ENCODE measurements at regions not wholly inside any gene's neighbourhood (a gene's known extent, or its start where the extent isn't known, plus 50 kb on each side); places are given as distances from the start of the nearest gene placed in this dataset.

DNA sequence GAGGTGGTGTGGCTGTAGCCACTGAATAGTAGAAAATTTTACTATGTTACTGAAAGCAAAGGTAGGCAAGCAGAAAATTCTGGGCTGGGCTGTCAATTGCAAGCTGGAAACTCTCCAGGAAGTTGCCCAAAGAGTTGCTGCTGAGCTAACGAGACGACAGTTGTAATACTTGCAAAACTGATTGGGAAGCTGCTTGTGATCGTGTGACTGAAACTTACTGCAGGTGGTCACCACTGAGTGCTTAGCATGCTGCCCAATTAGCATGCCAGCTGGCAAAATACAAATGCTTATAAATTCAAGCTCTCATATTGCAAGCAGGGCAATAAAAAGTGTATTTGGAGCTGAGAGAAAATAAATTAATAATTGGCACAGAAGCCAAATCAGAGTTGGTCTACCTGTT lies 758.5 kb upstream of the EDIL3 start:
- TF ChIP-seq, protein P1, sequence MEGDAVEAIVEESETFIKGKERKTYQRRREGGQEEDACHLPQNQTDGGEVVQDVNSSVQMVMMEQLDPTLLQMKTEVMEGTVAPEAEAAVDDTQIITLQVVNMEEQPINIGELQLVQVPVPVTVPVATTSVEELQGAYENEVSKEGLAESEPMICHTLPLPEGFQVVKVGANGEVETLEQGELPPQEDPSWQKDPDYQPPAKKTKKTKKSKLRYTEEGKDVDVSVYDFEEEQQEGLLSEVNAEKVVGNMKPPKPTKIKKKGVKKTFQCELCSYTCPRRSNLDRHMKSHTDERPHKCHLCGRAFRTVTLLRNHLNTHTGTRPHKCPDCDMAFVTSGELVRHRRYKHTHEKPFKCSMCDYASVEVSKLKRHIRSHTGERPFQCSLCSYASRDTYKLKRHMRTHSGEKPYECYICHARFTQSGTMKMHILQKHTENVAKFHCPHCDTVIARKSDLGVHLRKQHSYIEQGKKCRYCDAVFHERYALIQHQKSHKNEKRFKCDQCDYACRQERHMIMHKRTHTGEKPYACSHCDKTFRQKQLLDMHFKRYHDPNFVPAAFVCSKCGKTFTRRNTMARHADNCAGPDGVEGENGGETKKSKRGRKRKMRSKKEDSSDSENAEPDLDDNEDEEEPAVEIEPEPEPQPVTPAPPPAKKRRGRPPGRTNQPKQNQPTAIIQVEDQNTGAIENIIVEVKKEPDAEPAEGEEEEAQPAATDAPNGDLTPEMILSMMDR (IDR thresholded peaks at IDR 0.05): no peak
- TF ChIP-seq POLR2A (IDR thresholded peaks at IDR 0.05): no peak
- TF ChIP-seq POLR2AphosphoS5 (IDR thresholded peaks at IDR 0.05): no peak
- TF ChIP-seq EP300 (IDR thresholded peaks at IDR 0.05): no peak
